NCI-H1092 (cell line): ENCODE measurements at regions not wholly inside any gene's neighbourhood (a gene's known extent, or its start where the extent isn't known, plus 50 kb on each side); places are given as distances from the start of the nearest gene placed in this dataset.

ENCODE experiments used
- DNase-seq: peaks from one replicate; lab custom pipeline; 2025; lab: John Stamatoyannopoulos, UW

DNA sequence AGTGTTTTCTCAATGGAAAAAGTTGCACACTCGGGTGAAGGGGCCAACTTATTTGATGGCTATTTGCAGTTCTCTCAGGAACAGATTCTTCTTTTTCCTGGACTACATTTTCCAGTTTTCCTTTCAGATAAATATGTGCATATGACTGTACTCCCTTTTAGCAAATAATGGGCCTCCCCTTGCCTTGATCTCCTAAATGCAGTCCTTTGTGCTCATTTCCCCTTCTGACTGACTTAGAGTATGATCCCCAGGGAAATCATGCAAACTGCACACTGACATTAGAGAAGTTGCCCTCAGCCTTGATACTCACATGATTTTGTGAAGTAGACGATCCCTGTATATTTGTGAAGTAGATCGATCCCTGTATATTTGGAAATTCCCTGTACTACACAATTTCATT, 492.9 kb upstream of the NOVA1 start:
- no peak for DNase-seq

DNA sequence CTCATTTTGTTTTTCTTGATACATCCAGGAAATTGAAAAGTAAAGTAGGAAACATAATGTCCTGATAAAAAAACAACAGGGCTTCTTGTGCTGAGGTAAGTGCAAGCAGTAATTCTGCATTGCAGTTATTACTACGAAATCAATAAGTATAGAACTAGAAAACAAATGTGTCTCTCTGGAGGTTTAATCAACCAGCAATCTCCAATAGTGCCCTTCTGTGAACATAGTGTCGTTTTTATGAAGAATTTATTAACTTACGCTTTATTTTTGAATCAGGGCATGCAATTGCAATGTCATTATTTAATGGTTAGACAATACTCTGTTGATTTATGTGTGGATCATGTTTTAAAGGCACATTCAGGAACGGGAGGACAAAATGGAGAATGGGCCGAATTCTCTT, 494.1 kb upstream of the NOVA1 start:
- no peak for DNase-seq

- no peak for DNase-seq
These were observed 498.3 kb upstream of the NOVA1 start for GRCh38 chr14:27096091-27096490.

- no peak for DNase-seq
These were observed 500.6 kb upstream of the NOVA1 start for GRCh38 chr14:27098451-27098850.

GRCh38 chr14:27114180-27114579, 516.3 kb upstream of the NOVA1 start:
- no peak for DNase-seq

- DNase-seq: no peak
These were observed 525.3 kb upstream of the NOVA1 start for GRCh38 chr14:27123162-27123561.

- no peak for DNase-seq
These were observed 530.0 kb upstream of the NOVA1 start for GRCh38 chr14:27127838-27128237.

DNA sequence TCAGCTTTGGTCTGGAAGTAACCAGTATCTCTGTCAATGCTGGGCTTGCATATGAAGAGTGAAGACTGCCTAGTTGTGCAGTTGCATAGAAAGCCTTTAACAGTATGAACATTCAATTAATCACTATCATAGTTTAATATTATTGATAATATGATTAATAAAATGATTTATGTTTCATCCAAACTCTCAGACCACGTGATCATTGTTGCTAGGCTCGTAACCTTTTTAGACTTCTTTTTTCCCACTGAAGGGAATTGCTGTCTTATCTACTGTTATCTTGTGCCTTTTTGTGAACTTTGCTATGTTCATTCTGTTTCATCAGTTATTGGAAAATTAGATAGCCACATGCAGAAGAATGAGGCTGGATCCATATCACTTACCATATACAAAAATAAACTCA, 536.4 kb upstream of the NOVA1 start:
- DNase-seq: no peak

- DNase-seq: no peak
These were observed 547.3 kb upstream of the NOVA1 start for GRCh38 chr14:27145170-27145569.

GRCh38 chr14:27148143-27148542, 550.3 kb upstream of the NOVA1 start:
- DNase-seq: no peak

- no peak for DNase-seq
These were observed 566.3 kb upstream of the NOVA1 start for GRCh38 chr14:27164139-27164538.

DNA sequence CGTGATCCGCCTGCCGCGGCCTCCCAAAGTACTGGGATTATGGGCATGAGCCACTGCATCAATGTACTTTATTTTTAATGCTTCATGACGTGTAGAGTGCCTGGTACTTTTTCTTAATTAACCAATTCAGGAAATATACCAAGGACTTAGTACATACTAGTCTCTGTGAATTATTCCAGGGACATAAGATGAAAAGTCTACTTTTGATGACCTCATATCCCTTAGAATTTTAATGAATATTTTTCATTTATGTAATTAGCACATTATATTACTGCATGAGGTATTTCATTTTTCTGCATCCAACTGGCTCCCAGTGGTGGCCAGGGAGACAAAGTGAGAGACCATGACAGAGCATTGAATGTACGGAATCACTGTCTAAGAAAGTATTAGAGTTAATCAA, 577.7 kb upstream of the NOVA1 start:
- no peak for DNase-seq

DNA sequence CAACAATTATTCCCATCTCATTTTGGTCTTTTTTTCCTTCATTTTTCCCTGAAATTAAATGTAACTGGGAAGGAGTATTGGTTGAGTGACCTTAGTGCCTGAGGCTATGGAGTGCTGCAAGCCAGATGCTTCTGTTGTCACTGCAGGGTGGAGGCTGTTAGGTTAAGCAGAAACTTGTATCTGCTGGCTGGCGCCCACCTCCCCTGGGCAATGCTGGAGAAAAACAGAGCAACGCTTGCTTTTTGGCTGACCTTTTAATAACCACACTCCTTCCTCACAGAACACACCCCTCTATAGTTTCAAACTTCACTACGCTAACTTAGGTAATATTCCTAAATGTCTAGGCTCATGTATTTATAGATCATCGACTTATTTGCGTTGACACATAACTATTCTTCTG, 583.5 kb upstream of the NOVA1 start:
- no peak for DNase-seq

GRCh38 chr14:27184427-27184826, 586.6 kb upstream of the NOVA1 start:
- no peak for DNase-seq

DNA sequence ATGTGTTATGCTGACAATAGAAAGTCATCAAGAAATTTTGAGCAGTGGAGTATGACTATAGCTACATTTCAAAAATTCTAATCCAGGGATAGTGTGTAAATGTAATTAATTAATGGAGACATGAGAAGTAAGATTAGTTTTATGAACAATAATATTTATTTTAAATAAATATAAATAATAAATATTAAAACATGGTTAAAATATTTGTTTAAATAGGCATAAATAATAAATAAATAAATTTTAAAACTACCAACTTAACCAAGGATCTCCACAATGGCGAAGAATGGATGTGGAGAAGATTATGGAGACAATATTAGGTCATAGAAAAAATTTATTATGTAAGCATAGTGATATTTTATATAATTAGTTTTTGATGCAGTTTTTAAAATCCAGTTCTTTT, 588.2 kb upstream of the NOVA1 start:
- no peak for DNase-seq

DNA sequence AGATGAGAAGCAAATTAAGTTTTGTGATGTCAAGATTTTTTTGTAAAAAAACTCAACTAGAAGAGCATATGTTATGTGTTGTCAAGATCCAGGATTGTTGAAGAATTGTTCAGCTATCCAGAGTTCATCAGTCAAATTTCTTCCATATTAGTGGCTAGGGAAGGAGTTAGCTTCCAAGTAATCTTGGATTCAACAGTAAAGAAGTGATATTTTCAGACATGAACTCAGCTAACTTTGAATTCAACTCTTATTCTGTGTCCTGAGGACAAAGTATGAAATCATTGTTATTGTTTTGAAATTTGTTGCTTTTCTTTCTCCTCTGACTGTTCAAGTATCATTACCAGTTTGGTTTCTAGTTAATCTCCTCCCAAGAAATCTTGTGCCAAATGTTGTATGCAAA, 589.3 kb upstream of the NOVA1 start:
- no peak for DNase-seq

- no peak for DNase-seq
These were observed 592.5 kb upstream of the NOVA1 start for GRCh38 chr14:27190296-27190695.

DNA sequence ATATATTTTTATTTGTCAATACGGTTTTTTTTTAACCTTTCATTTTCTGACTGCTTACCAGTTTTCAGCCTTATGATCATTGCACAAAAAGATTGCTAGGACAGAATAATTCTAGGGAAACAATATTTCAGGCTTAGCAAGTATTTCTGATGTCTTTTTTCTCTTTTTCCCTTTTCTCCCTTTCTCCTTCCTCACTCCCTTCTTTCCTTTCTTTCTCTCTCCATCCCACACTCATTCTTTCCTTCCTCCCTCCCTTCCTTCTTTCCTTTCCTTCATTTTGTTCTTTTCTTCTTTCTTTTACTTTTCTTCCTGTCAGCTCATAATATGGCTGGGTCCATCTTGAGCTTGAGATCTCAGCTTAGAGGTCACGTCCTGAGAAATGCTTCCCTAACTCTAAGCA, 601.4 kb upstream of the NOVA1 start:
- no peak for DNase-seq

GRCh38 chr14:27205036-27205435, 607.2 kb upstream of the NOVA1 start:
- no peak for DNase-seq

DNA sequence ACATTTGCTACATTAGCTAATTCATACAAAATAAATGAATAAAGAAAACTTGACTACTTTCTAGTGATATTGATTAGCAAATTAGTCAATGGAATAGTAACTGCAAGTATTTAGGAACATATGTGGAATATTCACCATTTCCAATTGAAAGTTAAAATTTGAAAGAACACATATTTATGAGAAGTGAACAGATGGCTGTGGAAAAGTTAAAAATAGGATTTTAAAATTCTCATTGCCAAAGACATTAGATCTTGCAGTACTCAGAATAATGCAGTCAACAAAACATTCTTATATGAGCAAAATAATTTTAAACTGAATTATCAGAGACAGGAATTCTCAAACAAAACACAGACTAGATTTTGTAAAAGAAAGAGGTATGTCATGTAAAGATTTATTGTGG, 613.9 kb upstream of the NOVA1 start:
- no peak for DNase-seq

DNA sequence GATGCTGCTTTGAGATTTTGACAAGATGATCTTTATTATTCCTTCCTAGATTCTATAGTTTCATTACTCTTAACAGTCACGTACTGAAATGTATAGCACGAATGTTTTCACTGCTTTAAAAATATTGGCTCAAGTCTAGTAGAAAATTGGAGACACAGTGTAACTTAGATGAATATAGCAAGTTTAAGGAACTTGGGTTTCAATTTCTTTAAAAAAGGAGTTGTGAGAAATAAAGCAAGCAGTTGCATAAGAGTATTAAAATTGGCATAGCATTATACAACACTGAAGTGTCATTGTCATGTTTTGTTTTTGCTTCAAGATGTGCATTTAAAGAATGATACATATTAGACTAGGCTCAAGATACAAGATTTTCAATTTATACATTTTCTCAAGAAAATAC, 624.8 kb upstream of the NOVA1 start:
- DNase-seq: no peak

GRCh38 chr14:27223906-27224305, 626.1 kb upstream of the NOVA1 start:
- no peak for DNase-seq

- DNase-seq: no peak
These were observed 630.2 kb upstream of the NOVA1 start for GRCh38 chr14:27228053-27228452.

DNA sequence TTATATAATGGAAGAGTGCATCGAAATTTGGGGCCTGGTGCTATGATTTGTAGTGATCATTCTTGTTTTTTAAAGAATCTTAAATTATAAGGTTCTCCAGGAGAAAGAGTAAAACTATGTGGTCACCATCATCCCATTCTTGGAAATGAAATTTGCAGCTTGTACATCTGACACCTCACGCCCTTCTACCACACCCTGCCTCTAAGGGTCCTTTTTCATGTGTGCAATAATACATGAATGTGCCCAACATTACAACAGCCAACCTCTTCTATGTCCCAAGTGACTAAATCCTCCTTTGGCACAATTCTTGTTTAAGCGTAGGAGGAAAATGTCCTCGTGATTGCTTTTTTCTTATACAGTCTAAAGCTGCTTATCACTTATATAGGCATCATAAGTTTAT, 636.5 kb upstream of the NOVA1 start:
- no peak for DNase-seq

DNA sequence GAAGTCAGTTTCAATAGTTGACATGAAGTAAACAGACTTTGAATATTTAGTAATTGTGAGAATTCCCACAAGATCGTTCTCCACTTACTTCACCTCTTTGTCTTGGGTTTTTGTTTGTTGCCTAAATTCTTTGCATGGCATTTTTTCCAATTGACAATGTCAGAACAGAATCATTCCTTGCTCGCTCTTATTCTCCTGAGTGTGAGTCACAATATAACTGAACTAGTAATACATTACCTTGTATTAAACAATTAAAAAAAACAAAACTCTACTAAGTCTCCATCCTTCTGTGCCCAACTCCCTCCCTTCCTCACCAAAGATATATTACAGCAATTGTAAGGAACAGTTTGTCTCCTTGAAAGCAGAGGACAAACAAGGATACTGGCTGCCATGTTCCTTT, 638.8 kb upstream of the NOVA1 start:
- no peak for DNase-seq
